B cell (primary cell): ENCODE measurements at regions not wholly inside any gene's neighbourhood (a gene's known extent, or its start where the extent isn't known, plus 50 kb on each side); places are given as distances from the start of the nearest gene placed in this dataset.

Source experiments
- CTCF ChIP-seq: fragments of 200-600 bp; IDR thresholded peaks from one replicate; pipeline ENCODE4 v1.8.0; 2022; ENCODE audit warnings: antibody characterized with exemption, mild to moderate bottlenecking
- EZH2 ChIP-seq: IDR thresholded peaks from 2 replicates; pipeline ENCODE4 v1.6.1; 2012; ENCODE audit warnings: borderline replicate concordance, low read depth, mild to moderate bottlenecking, moderate library complexity, low read length; ENCODE audit not compliant: insufficient read depth, poor library complexity, severe bottlenecking

- TF ChIP-seq CTCF (no peak), EZH2 (no peak)
These were observed 267.8 kb upstream of the ZNF608 start for GRCh38 chr5:125014202-125014601.
